ENCODE measurements at regions not wholly inside any gene's neighbourhood (a gene's known extent, or its start where the extent isn't known, plus 50 kb on each side); places are given as distances from the start of the nearest gene placed in this dataset.

DNA sequence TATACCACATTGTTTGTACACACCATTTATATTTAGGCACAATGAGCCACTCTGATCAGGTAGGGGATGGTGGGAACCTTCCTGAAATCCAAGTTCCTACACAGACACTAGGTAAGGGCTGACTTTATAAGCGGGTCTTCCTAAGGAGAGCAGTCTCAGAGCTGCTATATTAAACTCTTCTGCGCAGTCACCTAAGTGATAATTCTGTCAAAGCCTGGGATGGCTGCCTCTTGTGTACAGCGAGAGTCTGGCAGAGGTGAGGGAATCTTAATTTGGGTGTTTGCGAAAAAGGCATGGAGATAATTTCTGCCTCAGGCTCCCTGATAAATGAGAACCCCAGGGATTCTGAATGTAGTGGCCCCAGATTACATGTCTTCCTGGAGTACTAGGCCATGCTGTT, 113.1 kb downstream of the EDEM1 start:
- TF ChIP-seq CTCF (IDR thresholded peaks at IDR 0.05; ENCODE audit: borderline replicate concordance, extremely low read depth, low read length, poor library complexity, severe bottlenecking) (no peak), EZH2 (IDR thresholded peaks at IDR 0.05; ENCODE audit: borderline replicate concordance, low read depth, low read length, severe bottlenecking) (no peak)

Measured in DND-41 (cell line).